ENCODE measurements at regions not wholly inside any gene's neighbourhood (a gene's known extent, or its start where the extent isn't known, plus 50 kb on each side); places are given as distances from the start of the nearest gene placed in this dataset.

DNA sequence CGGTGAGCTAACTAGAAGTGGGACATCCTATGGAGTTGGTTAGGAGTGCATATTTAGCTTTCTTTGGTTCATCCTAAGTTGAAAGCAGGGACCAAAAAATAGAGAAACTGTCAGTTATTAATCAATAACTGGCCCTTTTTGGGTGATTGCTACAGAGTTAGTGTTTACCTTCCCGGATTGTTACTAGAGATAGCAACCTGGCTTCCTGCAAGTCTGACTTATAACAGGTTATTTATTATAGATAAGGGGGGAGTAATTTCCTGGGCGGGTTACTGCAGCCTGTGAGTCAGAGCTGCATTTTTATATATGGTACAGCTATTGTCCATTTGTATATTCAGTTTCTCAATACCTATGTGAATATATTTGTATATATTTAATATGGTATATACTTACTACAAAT, 522.0 kb downstream of the MFSD1 start:
- H3K27me3 Mint-ChIP-seq (ENCODE audit: insufficient read depth, low read depth, poor library complexity) = no peaks in the 10 kb centered on the region
- no peak for TF ChIP-seq JUNB (IDR thresholded peaks at IDR 0.05; ENCODE audit: unreplicated experiment)
- TF ChIP-seq ZNF331 (CRISPR knock-in tag; IDR thresholded peaks at IDR 0.05; ENCODE audit: low read depth) = no peak
- TF ChIP-seq, protein P1, sequence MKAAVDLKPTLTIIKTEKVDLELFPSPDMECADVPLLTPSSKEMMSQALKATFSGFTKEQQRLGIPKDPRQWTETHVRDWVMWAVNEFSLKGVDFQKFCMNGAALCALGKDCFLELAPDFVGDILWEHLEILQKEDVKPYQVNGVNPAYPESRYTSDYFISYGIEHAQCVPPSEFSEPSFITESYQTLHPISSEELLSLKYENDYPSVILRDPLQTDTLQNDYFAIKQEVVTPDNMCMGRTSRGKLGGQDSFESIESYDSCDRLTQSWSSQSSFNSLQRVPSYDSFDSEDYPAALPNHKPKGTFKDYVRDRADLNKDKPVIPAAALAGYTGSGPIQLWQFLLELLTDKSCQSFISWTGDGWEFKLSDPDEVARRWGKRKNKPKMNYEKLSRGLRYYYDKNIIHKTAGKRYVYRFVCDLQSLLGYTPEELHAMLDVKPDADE (IDR thresholded peaks at IDR 0.05) = no peak
- TF ChIP-seq ZNF114 (CRISPR knock-in tag; IDR thresholded peaks at IDR 0.05) = no peak
- TF ChIP-seq POLR2AphosphoS5 (IDR thresholded peaks at IDR 0.05; ENCODE audit: low read depth) = no peak
- no peak for TF ChIP-seq CREB1 (CRISPR knock-in tag; IDR thresholded peaks at IDR 0.05; ENCODE audit: low read depth)
- TF ChIP-seq NANOG (IDR thresholded peaks at IDR 0.05; ENCODE audit: borderline replicate concordance) = no peak
- no peak for TF ChIP-seq STAT1 (IDR thresholded peaks at IDR 0.05; ENCODE audit: unreplicated experiment)

DNA sequence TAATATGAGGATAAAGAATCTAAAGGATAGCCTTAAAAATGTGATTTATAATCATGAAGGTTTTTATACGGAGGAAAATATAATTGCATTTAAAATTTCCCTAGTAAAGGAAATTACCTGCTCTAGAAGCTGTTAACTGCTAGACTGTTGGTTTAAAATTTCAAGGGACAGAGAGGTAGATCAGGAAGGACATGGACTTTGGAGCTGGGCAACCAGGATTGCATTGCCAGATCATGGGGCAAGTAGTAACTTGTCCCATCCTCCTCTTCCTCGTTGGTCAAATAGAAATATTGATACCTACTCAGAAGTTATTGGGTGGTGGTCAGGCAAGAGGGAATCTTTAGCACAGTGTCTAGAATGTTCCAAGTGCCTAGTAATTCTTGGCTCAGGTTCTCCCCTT, 525.1 kb downstream of the MFSD1 start:
- H3K4me1 Mint-ChIP-seq = no peaks in the 10 kb centered on the region
- ATAC-seq (no peak), DNase-seq (ENCODE audit: low spot score) (no peak)
- H3K9me2 ChIP-seq (ENCODE audit: insufficient read depth) = no peaks in the 10 kb centered on the region
- H3K4me2 ChIP-seq = no peak overlapping the region
- H2AFZ ChIP-seq = no peak overlapping the region
- no peaks in the 10 kb centered on the region for H4K20me1 ChIP-seq (replicated peaks; ENCODE audit: insufficient read depth)
- H3K27me3 Mint-ChIP-seq (ENCODE audit: insufficient read depth, low read depth, poor library complexity) = no peaks in the 10 kb centered on the region
- H3K27me3 ChIP-seq (ENCODE audit: insufficient read depth) = no peaks in the 10 kb centered on the region
- H3K4me3 Mint-ChIP-seq = no peak overlapping the region
- no peaks in the 10 kb centered on the region for H3K36me3 Mint-ChIP-seq (ENCODE audit: low read depth)
- H3K4me3 ChIP-seq = no peak overlapping the region
- H3K27ac Mint-ChIP-seq = no peak overlapping the region
- no peaks in the 10 kb centered on the region for H3K4me1 ChIP-seq (ENCODE audit: insufficient read depth)
- H3F3A ChIP-seq (replicated peaks; ENCODE audit: low read depth) = no peaks in the 10 kb centered on the region
- H3K36me3 ChIP-seq (ENCODE audit: insufficient read depth) = no peaks in the 10 kb centered on the region
- H3K27ac ChIP-seq (ENCODE audit: low read depth) = no peak overlapping the region
- H3K79me2 ChIP-seq (replicated peaks; ENCODE audit: insufficient read depth) = no peaks in the 10 kb centered on the region
- H3K9me3 Mint-ChIP-seq = no peaks in the 10 kb centered on the region
- TF ChIP-seq, protein P2, sequence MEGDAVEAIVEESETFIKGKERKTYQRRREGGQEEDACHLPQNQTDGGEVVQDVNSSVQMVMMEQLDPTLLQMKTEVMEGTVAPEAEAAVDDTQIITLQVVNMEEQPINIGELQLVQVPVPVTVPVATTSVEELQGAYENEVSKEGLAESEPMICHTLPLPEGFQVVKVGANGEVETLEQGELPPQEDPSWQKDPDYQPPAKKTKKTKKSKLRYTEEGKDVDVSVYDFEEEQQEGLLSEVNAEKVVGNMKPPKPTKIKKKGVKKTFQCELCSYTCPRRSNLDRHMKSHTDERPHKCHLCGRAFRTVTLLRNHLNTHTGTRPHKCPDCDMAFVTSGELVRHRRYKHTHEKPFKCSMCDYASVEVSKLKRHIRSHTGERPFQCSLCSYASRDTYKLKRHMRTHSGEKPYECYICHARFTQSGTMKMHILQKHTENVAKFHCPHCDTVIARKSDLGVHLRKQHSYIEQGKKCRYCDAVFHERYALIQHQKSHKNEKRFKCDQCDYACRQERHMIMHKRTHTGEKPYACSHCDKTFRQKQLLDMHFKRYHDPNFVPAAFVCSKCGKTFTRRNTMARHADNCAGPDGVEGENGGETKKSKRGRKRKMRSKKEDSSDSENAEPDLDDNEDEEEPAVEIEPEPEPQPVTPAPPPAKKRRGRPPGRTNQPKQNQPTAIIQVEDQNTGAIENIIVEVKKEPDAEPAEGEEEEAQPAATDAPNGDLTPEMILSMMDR (conservative IDR thresholded peaks at IDR 0.05; ENCODE audit: low read depth in 2 of 2) = no peak
- no peak for TF ChIP-seq ZNF331 (CRISPR knock-in tag; IDR thresholded peaks at IDR 0.05; ENCODE audit: low read depth)
- TF ChIP-seq NANOG (IDR thresholded peaks at IDR 0.05; ENCODE audit: borderline replicate concordance) = no peak
- no peak for TF ChIP-seq CREB1 (CRISPR knock-in tag; IDR thresholded peaks at IDR 0.05; ENCODE audit: low read depth)
- no peak for TF ChIP-seq ZNF114 (CRISPR knock-in tag; IDR thresholded peaks at IDR 0.05)
- TF ChIP-seq, protein P1 (IDR thresholded peaks at IDR 0.05) = no peak
- no peak for TF ChIP-seq EZH2 (IDR thresholded peaks at IDR 0.05; ENCODE audit: low read depth, unreplicated experiment)
- no peak for TF ChIP-seq EZH2phosphoT487 (IDR thresholded peaks at IDR 0.05; ENCODE audit: unreplicated experiment)
- TF ChIP-seq, protein P3, sequence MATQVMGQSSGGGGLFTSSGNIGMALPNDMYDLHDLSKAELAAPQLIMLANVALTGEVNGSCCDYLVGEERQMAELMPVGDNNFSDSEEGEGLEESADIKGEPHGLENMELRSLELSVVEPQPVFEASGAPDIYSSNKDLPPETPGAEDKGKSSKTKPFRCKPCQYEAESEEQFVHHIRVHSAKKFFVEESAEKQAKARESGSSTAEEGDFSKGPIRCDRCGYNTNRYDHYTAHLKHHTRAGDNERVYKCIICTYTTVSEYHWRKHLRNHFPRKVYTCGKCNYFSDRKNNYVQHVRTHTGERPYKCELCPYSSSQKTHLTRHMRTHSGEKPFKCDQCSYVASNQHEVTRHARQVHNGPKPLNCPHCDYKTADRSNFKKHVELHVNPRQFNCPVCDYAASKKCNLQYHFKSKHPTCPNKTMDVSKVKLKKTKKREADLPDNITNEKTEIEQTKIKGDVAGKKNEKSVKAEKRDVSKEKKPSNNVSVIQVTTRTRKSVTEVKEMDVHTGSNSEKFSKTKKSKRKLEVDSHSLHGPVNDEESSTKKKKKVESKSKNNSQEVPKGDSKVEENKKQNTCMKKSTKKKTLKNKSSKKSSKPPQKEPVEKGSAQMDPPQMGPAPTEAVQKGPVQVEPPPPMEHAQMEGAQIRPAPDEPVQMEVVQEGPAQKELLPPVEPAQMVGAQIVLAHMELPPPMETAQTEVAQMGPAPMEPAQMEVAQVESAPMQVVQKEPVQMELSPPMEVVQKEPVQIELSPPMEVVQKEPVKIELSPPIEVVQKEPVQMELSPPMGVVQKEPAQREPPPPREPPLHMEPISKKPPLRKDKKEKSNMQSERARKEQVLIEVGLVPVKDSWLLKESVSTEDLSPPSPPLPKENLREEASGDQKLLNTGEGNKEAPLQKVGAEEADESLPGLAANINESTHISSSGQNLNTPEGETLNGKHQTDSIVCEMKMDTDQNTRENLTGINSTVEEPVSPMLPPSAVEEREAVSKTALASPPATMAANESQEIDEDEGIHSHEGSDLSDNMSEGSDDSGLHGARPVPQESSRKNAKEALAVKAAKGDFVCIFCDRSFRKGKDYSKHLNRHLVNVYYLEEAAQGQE (IDR thresholded peaks at IDR 0.05; ENCODE audit: unreplicated experiment) = no peak
- no peak for TF ChIP-seq JUNB (IDR thresholded peaks at IDR 0.05; ENCODE audit: unreplicated experiment)
- no peak for TF ChIP-seq POLR2AphosphoS5 (IDR thresholded peaks at IDR 0.05; ENCODE audit: low read depth)

More for the DNA sequence above, 522.0 kb downstream of the MFSD1 start:
- H3K27ac Mint-ChIP-seq = no peak overlapping the region
- no peaks in the 10 kb centered on the region for H3K9me3 Mint-ChIP-seq
- Histone ChIP-seq H3K4me2 (no peak overlapping the region), H3K27ac (ENCODE audit: low read depth) (no peak overlapping the region), H3K4me1 (ENCODE audit: insufficient read depth) (no peaks in the 10 kb centered on the region), H3K4me3 (no peak overlapping the region), H3K27me3 (ENCODE audit: insufficient read depth) (no peaks in the 10 kb centered on the region), H2AFZ (no peak overlapping the region), H4K20me1 (replicated peaks; ENCODE audit: insufficient read depth) (no peaks in the 10 kb centered on the region), H3F3A (replicated peaks; ENCODE audit: low read depth) (no peaks in the 10 kb centered on the region), H3K36me3 (ENCODE audit: insufficient read depth) (no peaks in the 10 kb centered on the region), H3K79me2 (replicated peaks; ENCODE audit: insufficient read depth) (no peaks in the 10 kb centered on the region), H3K9me2 (ENCODE audit: insufficient read depth) (no peaks in the 10 kb centered on the region)
- ATAC-seq (no peak), DNase-seq (ENCODE audit: low spot score) (no peak)
- no peaks in the 10 kb centered on the region for H3K36me3 Mint-ChIP-seq (ENCODE audit: low read depth)
- no peak overlapping the region for H3K4me3 Mint-ChIP-seq
- no peaks in the 10 kb centered on the region for H3K4me1 Mint-ChIP-seq
